ENCODE measurements at regions not wholly inside any gene's neighbourhood (a gene's known extent, or its start where the extent isn't known, plus 50 kb on each side); places are given as distances from the start of the nearest gene placed in this dataset.

DNA sequence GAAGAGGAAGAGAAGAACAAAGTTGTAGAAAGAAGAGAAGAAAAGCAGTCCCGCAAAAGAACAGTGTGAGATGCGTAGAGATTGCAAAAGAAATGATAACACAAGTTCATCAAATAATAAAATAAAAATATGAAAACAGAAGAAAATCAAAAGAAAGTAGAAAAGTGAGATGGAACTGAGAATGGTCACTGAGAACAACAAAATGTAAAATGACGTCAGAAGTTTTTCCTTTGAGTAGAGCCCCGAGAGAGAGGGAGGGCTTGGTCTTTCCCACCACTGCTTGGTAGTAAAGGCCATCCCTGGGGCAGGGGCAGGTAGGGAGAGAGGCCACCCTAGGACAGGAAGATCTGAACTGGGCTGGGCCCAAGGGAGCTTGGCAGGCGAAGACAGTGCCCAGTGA, 533.7 kb downstream of the QKI start:
- Mint-ChIP-seq H3K36me3 (ENCODE audit: unreplicated experiment) (no peaks in the 10 kb centered on the region), H3K27ac (ENCODE audit: unreplicated experiment) (no peak overlapping the region), H3K27me3 (ENCODE audit: unreplicated experiment) (no peaks in the 10 kb centered on the region), H3K9me3 (ENCODE audit: unreplicated experiment) (no peaks in the 10 kb centered on the region), H3K4me1 (ENCODE audit: unreplicated experiment) (peaks cover 10% of the 10 kb centered on the region), H3K4me3 (ENCODE audit: unreplicated experiment) (no peak overlapping the region)
- TF ChIP-seq, protein P1, sequence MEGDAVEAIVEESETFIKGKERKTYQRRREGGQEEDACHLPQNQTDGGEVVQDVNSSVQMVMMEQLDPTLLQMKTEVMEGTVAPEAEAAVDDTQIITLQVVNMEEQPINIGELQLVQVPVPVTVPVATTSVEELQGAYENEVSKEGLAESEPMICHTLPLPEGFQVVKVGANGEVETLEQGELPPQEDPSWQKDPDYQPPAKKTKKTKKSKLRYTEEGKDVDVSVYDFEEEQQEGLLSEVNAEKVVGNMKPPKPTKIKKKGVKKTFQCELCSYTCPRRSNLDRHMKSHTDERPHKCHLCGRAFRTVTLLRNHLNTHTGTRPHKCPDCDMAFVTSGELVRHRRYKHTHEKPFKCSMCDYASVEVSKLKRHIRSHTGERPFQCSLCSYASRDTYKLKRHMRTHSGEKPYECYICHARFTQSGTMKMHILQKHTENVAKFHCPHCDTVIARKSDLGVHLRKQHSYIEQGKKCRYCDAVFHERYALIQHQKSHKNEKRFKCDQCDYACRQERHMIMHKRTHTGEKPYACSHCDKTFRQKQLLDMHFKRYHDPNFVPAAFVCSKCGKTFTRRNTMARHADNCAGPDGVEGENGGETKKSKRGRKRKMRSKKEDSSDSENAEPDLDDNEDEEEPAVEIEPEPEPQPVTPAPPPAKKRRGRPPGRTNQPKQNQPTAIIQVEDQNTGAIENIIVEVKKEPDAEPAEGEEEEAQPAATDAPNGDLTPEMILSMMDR (IDR thresholded peaks at IDR 0.05), result no peak
- no peak for DNase-seq (ENCODE audit: extremely low spot score, unreplicated experiment)

DNA sequence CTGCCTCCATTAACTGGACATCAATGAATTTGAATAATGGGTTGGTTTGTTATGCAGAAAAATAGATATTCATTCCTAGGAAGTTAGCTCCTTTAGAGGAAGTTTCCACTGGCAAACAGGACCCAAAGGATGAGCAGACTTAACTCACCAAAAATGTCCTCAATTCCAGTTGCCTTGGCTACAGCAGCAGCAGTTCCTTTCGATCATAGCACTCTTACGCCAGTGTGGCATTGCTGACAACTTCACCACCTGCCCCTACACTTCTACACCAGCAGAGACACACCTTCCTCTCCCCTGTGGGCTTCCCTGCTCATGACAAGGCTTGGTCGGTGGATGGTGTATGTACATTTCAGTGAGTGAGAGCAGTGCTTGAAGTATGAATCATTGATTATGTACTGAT, 532.8 kb downstream of the QKI start:
- Mint-ChIP-seq H3K4me3 (ENCODE audit: unreplicated experiment) (no peak overlapping the region), H3K27me3 (ENCODE audit: unreplicated experiment) (no peaks in the 10 kb centered on the region), H3K9me3 (ENCODE audit: unreplicated experiment) (no peaks in the 10 kb centered on the region), H3K36me3 (ENCODE audit: unreplicated experiment) (no peaks in the 10 kb centered on the region), H3K27ac (ENCODE audit: unreplicated experiment) (no peak overlapping the region), H3K4me1 (ENCODE audit: unreplicated experiment) (peaks cover 10% of the 10 kb centered on the region)
- DNase-seq (ENCODE audit: extremely low spot score, unreplicated experiment), result no peak
- TF ChIP-seq, protein P1 (IDR thresholded peaks at IDR 0.05), result no peak

DNA sequence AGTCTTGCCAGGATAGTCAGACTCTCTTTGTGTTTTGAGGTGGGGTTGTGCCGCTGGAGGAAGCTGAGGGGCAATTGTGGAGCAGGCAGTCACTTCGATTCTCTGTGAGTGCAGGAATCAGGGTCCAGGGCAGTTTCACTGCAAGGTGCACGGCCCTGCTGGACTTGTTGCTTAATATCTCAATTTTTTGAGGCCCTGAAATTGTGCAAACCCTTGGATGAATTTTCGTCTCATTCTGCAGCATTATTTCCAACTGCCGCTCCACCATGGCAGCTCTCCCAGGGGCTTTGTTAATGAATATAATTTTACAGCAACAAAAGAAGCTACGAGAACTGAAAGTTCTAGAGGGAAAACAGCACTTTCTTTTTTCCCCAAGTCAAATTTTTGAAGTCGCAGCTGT, 531.9 kb downstream of the QKI start:
- Mint-ChIP-seq H3K4me1 (ENCODE audit: unreplicated experiment) (peaks cover 12% of the 10 kb centered on the region), H3K9me3 (ENCODE audit: unreplicated experiment) (no peaks in the 10 kb centered on the region), H3K36me3 (ENCODE audit: unreplicated experiment) (no peaks in the 10 kb centered on the region), H3K27ac (ENCODE audit: unreplicated experiment) (no peak overlapping the region), H3K4me3 (ENCODE audit: unreplicated experiment) (no peak overlapping the region), H3K27me3 (ENCODE audit: unreplicated experiment) (no peaks in the 10 kb centered on the region)
- no peak for DNase-seq (ENCODE audit: extremely low spot score, unreplicated experiment)
- TF ChIP-seq, protein P1 (IDR thresholded peaks at IDR 0.05), result no peak

DNA sequence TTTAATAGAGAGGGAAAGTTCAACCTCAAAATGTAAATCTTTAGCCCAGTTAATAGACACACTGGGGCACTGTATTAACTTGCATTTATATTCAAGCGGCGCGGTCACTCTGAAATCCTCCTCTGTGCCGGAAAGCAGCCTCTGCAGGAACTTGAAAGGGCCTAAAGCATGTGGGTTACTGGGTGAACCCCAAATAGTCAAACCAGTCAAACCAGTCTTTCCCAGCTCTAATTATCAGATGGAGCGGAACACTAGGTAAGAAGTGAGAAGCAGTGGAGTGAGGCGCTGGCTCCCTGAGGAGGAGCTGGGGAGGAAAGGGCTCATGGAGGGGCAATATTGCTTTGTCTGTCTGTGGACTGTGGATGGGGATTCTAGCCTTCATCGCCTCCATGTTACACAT, 531.3 kb downstream of the QKI start:
- H3K4me1 Mint-ChIP-seq (ENCODE audit: unreplicated experiment), result peaks cover 15% of the 10 kb centered on the region
- no peaks in the 10 kb centered on the region for H3K9me3 Mint-ChIP-seq (ENCODE audit: unreplicated experiment)
- TF ChIP-seq, protein P1 (IDR thresholded peaks at IDR 0.05), result no peak
- H3K4me3 Mint-ChIP-seq (ENCODE audit: unreplicated experiment), result no peak overlapping the region
- no peak for DNase-seq (ENCODE audit: extremely low spot score, unreplicated experiment)
- H3K36me3 Mint-ChIP-seq (ENCODE audit: unreplicated experiment), result no peaks in the 10 kb centered on the region
- no peak overlapping the region for H3K27ac Mint-ChIP-seq (ENCODE audit: unreplicated experiment)
- H3K27me3 Mint-ChIP-seq (ENCODE audit: unreplicated experiment), result no peaks in the 10 kb centered on the region

DNA sequence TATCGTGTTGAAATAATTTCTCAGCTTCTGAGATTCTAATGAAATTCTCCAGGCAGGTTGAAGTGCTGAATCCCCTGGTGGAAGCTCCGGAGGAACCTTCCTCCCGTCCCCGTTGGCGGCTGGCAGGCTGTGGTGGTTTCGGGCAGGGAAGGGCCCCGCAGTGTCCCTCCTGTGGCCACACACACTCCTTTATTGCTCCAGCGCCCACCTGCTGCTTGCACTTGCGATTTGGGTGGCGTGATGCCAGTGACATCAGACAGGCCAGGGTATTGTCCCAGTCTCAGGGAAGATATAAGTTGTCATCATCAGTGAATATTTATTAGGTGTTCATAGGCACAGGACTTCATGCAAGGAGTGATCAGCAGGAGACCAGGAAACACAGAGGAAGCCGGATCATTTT, 530.4 kb downstream of the QKI start:
- no peak overlapping the region for H3K4me3 Mint-ChIP-seq (ENCODE audit: unreplicated experiment)
- no peaks in the 10 kb centered on the region for H3K36me3 Mint-ChIP-seq (ENCODE audit: unreplicated experiment)
- H3K9me3 Mint-ChIP-seq (ENCODE audit: unreplicated experiment), result no peaks in the 10 kb centered on the region
- no peak overlapping the region for H3K27ac Mint-ChIP-seq (ENCODE audit: unreplicated experiment)
- DNase-seq (ENCODE audit: extremely low spot score, unreplicated experiment), result no peak
- H3K27me3 Mint-ChIP-seq (ENCODE audit: unreplicated experiment), result no peaks in the 10 kb centered on the region
- peaks cover 13% of the 10 kb centered on the region for H3K4me1 Mint-ChIP-seq (ENCODE audit: unreplicated experiment)
- TF ChIP-seq, protein P1 (IDR thresholded peaks at IDR 0.05), result no peak
